Fibroblast of lung (primary cell): ENCODE measurements at regions not wholly inside any gene's neighbourhood (a gene's known extent, or its start where the extent isn't known, plus 50 kb on each side); places are given as distances from the start of the nearest gene placed in this dataset.

Experiments
- DNase-seq, 2 donors: peaks; one replicate each; pipeline versions ENCODE4 v3.0.0 to v3.0.0-alpha.2; 2010; ENCODE audit warnings: low read depth in 2 of 2
- H2AFZ ChIP-seq: 2 replicates; pipeline ENCODE4 v1.5.1; 2012; ENCODE audit warnings: low read length, control low read depth, inconsistent platforms
- H3K27ac ChIP-seq: 2 replicates; pipeline ENCODE4 v1.5.1; 2011; ENCODE audit warnings: low read length, control low read depth; ENCODE audit not compliant: insufficient read depth
- H3K27me3 ChIP-seq: 2 replicates; pipeline ENCODE4 v1.5.1; 2011; ENCODE audit warnings: mild to moderate bottlenecking, low read length; ENCODE audit not compliant: control insufficient read depth, insufficient read depth
- H3K36me3 ChIP-seq: 2 replicates; pipeline ENCODE4 v1.5.1; 2011; ENCODE audit warnings: low read length; ENCODE audit not compliant: control insufficient read depth, insufficient read depth
- H3K4me1 ChIP-seq: 2 replicates; pipeline ENCODE4 v1.5.1; 2011; ENCODE audit warnings: low read length; ENCODE audit not compliant: control insufficient read depth, insufficient read depth; ENCODE audit errors: extremely low read depth
- H3K4me2 ChIP-seq: 2 replicates; pipeline ENCODE4 v1.5.1; 2011; ENCODE audit warnings: low read length, control low read depth; ENCODE audit not compliant: insufficient read depth; ENCODE audit errors: extremely low read depth
- H3K4me3 ChIP-seq, 4 experiments: fragments of 200-600 bp in 1 of 4; sonication (generic) in 1 of 4; replicated peaks in 1 of 4; 2 replicates each; pipeline ENCODE4 v1.5.1; 2011 to 2016; ENCODE audit warnings: low read length in 4 of 4, low read depth in 3 of 4, mild to moderate bottlenecking in 3 of 4, control low read depth in 2 of 4, inconsistent platforms in 1 of 4, mixed read lengths in 1 of 4; ENCODE audit not compliant: insufficient read depth in 1 of 4; ENCODE audit errors: control extremely low read depth in 1 of 4
- H3K79me2 ChIP-seq: 2 replicates; pipeline ENCODE4 v1.5.1; 2012; ENCODE audit warnings: mild to moderate bottlenecking, low read length, inconsistent platforms; ENCODE audit not compliant: control insufficient read depth, insufficient read depth
- H3K9ac ChIP-seq: 2 replicates; pipeline ENCODE4 v1.5.1; 2011; ENCODE audit warnings: mild to moderate bottlenecking, low read length, control low read depth; ENCODE audit not compliant: insufficient read depth
- H3K9me3 ChIP-seq: 2 replicates; pipeline ENCODE4 v1.5.1; 2012; ENCODE audit warnings: low read depth, low read length; ENCODE audit not compliant: control insufficient read depth, insufficient read depth
- H4K20me1 ChIP-seq: 2 replicates; pipeline ENCODE4 v1.5.1; 2011; ENCODE audit warnings: low read length; ENCODE audit not compliant: control insufficient read depth, insufficient read depth; ENCODE audit errors: extremely low read depth
- EZH2 ChIP-seq: IDR thresholded peaks from 2 replicates; pipeline ENCODE4 v1.5.1; 2012; ENCODE audit warnings: low read length, control low read depth, mild to moderate bottlenecking; ENCODE audit errors: missing control alignments
- TF ChIP-seq, protein P1 (sequence below), 2 donors: IDR thresholded peaks in 1 of 2; conservative IDR thresholded peaks in 1 of 2; 1 replicate in 1 of 2; 2 replicates in 1 of 2; pipeline ENCODE4 v1.5.1; 2011 to 2012; ENCODE audit warnings: low read length in 2 of 2, control low read depth in 1 of 2, inconsistent platforms in 1 of 2, low read depth in 1 of 2, mild to moderate bottlenecking in 1 of 2

DNA sequence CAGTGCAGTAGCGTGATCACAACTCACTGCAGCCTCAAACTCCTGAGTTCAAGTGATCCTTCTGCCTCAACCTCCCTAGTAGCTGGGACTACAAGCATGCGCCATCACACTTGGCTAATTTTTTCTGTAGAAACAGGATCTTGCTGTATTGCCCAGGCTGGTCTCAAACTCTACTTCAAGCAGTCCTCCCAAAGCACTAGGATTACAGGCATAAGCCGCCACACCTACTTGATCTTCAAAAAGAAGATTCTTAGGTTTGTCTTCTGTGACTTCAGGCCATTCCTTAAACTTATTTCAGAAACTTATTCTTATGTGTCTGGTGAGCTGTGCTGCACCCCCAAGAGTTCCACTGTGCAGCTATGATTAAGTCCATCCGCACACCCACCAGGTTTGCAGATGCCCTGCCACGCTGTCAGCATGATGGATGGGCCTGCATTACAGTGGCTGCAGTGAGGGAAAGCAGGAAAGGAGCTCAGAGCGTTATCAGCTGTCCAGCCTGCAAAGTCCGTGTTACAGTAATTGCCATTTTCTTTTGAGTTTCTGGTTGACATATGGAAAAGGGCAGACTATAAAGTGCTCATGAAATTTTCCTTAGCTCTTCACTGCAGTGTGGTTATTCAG, 146.6 kb downstream of the AASDH start:
- Histone ChIP-seq H3K9ac (no peak overlapping the region), H3K27ac (no peak overlapping the region), H3K4me2 (no peak overlapping the region), H3K4me1 (no peaks in the 10 kb centered on the region), H3K4me3 (no peak overlapping the region), H3K79me2 (no peaks in the 10 kb centered on the region), H3K36me3 (no peaks in the 10 kb centered on the region), H4K20me1 (no peaks in the 10 kb centered on the region), H2AFZ (no peak overlapping the region), H3K9me3 (no peaks in the 10 kb centered on the region), H3K27me3 (no peaks in the 10 kb centered on the region)
- DNase-seq = peak in 1 of 2 donors; percentile 87
- TF ChIP-seq, protein P1, sequence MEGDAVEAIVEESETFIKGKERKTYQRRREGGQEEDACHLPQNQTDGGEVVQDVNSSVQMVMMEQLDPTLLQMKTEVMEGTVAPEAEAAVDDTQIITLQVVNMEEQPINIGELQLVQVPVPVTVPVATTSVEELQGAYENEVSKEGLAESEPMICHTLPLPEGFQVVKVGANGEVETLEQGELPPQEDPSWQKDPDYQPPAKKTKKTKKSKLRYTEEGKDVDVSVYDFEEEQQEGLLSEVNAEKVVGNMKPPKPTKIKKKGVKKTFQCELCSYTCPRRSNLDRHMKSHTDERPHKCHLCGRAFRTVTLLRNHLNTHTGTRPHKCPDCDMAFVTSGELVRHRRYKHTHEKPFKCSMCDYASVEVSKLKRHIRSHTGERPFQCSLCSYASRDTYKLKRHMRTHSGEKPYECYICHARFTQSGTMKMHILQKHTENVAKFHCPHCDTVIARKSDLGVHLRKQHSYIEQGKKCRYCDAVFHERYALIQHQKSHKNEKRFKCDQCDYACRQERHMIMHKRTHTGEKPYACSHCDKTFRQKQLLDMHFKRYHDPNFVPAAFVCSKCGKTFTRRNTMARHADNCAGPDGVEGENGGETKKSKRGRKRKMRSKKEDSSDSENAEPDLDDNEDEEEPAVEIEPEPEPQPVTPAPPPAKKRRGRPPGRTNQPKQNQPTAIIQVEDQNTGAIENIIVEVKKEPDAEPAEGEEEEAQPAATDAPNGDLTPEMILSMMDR (conservative IDR thresholded peaks at IDR 0.05 in 1 of 2, IDR thresholded peaks at IDR 0.05 in 1 of 2; ENCODE audit: low read depth in 1 of 2, low read length in 2 of 2) = no peak
- TF ChIP-seq EZH2 = no peak

DNA sequence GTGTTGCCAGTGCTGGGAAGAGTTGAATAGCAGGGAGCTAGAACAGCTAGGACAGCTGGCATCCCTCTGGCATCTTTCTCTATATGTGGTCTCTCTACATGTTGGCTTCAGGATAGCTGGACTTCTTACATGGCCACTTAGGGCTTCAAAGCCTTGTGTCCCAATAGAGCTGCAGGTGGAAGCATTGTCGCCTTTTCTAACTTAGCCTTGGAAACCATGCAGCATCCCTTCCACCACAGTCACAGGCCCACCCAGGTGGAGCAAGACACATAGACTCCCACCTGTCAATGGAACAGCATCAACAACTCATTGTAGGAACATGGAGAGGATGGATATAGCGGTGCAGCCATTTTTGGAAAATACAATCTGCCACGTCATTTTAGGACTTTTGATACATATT, 149.0 kb downstream of the AASDH start:
- Histone ChIP-seq H3K4me1 (no peaks in the 10 kb centered on the region), H3K9ac (no peak overlapping the region), H3K4me2 (no peak overlapping the region), H2AFZ (no peak overlapping the region), H3K79me2 (no peaks in the 10 kb centered on the region), H3K27ac (no peak overlapping the region), H3K27me3 (no peaks in the 10 kb centered on the region), H3K36me3 (no peaks in the 10 kb centered on the region), H3K9me3 (no peaks in the 10 kb centered on the region), H3K4me3 (no peak overlapping the region), H4K20me1 (no peaks in the 10 kb centered on the region)
- TF ChIP-seq EZH2 = no peak
- TF ChIP-seq, protein P1 (conservative IDR thresholded peaks at IDR 0.05 in 1 of 2, IDR thresholded peaks at IDR 0.05 in 1 of 2; ENCODE audit: low read depth in 1 of 2, low read length in 2 of 2) = no peak
- no peak for DNase-seq

DNA sequence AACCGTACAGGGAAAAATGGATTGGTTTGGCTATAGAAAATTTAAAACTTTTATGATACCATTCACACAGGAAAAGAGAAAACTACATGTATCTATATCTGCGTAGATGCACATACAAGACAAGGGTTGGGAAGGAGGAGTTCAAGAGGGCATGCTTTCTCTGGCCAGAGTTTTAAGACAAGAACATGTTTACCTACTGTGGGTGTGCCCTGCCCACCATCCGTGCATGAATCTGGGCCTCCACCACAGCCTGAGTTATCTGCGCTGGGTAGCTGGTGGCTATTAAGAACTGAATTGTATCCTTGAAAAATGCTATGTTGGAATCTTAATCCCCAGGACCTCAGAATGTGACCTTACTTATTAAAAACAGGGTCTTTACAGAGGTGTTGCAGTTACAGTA, 151.6 kb downstream of the AASDH start:
- no peaks in the 10 kb centered on the region for H4K20me1 ChIP-seq
- no peak for TF ChIP-seq EZH2
- TF ChIP-seq, protein P1 (conservative IDR thresholded peaks at IDR 0.05 in 1 of 2, IDR thresholded peaks at IDR 0.05 in 1 of 2; ENCODE audit: low read depth in 1 of 2, low read length in 2 of 2) = no peak

More for the DNA sequence above, 151.6 kb downstream of the AASDH start:
- Histone ChIP-seq H2AFZ (no peak overlapping the region), H3K9ac (no peak overlapping the region), H3K79me2 (no peaks in the 10 kb centered on the region), H3K27ac (no peak overlapping the region), H3K9me3 (no peaks in the 10 kb centered on the region), H3K27me3 (no peaks in the 10 kb centered on the region), H3K4me1 (no peaks in the 10 kb centered on the region), H3K4me3 (no peak overlapping the region), H3K4me2 (no peak overlapping the region), H3K36me3 (no peaks in the 10 kb centered on the region)
- DNase-seq = no peak
